ENCODE measurements at regions not wholly inside any gene's neighbourhood (a gene's known extent, or its start where the extent isn't known, plus 50 kb on each side); places are given as distances from the start of the nearest gene placed in this dataset.

DNA sequence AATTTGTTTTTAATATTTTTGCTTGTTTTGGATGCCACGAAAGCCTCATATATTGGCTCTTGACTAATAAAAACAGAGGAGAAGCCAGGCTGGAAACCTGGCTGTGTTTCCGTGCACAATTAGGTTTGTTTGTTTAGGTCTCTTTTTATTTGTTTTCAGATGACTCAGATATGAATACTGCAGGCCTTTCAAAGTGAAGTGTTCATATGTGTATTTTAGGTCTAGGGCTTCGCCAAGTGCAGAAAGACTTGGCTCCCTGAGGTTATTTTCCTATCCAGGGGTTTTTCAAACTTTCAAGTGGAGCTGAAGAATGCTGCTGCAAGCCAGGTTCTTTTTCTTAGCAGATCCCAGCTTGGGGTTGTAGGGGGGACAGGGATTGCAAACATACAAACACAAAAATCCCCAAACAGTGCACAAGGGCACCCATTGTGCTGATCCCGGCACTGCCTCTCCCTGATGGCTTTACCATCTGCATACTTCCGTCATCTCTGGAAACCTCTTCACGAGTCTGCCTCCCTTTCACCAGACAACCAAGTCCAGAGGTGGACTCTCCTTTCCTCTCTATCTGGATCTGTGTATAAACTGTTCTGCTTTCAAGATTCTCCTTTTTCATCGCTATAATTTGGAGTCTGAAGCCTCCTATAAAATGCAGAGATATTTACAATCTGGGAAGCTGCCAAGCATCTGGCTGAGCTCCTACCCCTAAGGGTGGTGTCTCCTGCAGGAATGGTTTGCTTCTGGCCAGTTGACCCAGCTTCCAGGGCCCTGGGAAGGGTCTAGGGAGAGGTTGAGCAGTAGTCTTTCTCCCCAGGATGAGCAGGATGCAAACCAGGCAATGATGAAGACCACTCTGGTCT is 108.6 kb downstream of the SMIM20 start:
- no peak for TF ChIP-seq CHD1 (IDR thresholded peaks at IDR 0.05; ENCODE audit: low read depth, low read length)
- no peak for TF ChIP-seq CHD2 (IDR thresholded peaks at IDR 0.05; ENCODE audit: borderline replicate concordance, low read depth, low read length)
- 35% methylated on average over 7 of the region's 7 CpGs for WGBS (ENCODE audit: insufficient coverage, insufficient replicate concordance, low lambda C conversion rate, missing lambda C conversion rate)
- Histone ChIP-seq H4K20me1 (ENCODE audit: control insufficient read depth, insufficient read depth) (no peaks in the 10 kb centered on the region), H3K79me2 (ENCODE audit: control insufficient read depth, insufficient read depth, low read length) (no peaks in the 10 kb centered on the region), H2AFZ (ENCODE audit: control insufficient read depth, low read depth, low read length) (no peak overlapping the region), H3K4me2 (ENCODE audit: control insufficient read depth, insufficient read depth) (no peak overlapping the region), H3K36me3 (ENCODE audit: control insufficient read depth in 2 of 2, insufficient read depth in 2 of 2, low read length in 1 of 2) (no peaks in the 10 kb centered on the region), H3K9ac (ENCODE audit: control insufficient read depth, insufficient read depth, low read length) (no peak overlapping the region), H3K27me3 (replicated peaks in 1 of 2; ENCODE audit: control insufficient read depth in 2 of 2, insufficient read depth in 2 of 2, low read length in 1 of 2) (peaks cover 0 to 4% of the 10 kb centered on the region in 2 experiments; a peak in 1 of 4 replicates), H3K9me3 (replicated peaks; ENCODE audit: control insufficient read depth, insufficient read depth, low read length) (peaks cover 3% of the 10 kb centered on the region; the same call in 1 of the 3 replicates), H3K4me3 (no peak overlapping the region), H3K4me1 (ENCODE audit: control insufficient read depth, insufficient read depth, low read length) (no peaks in the 10 kb centered on the region), H3K27ac (ENCODE audit: control insufficient read depth, insufficient read depth) (no peak overlapping the region)
- no TSS peak for BruUV-seq (replicated peaks)
- in situ Hi-C loops (cut with MboI) (loop anchor here (10.0 kb wide), 2 partner anchors 58 to 392 kb away; no protein-coding TSS in a partner anchor), intact Hi-C loops (cut with micrococcal nuclease; ENCODE audit: unreplicated experiment) (no loop called here)
- FAIRE-seq (no peak), ATAC-seq (no peak), DNase-seq (ENCODE audit: low read depth, low spot score) (no peak)
- ChIA-PET POLR2A (interaction anchor here (0.5 kb wide), 1 partner anchor 288 kb away, joined by 5 read pairs; no protein-coding TSS in a partner anchor), RAD21 (ENCODE audit: unreplicated experiment) (no interaction called here), SMC1A (ENCODE audit: uncharacterized antibody, unreplicated experiment) (interaction anchor here (0.5 kb wide), 1 partner anchor 409 kb away, joined by 3 read pairs; no protein-coding TSS in a partner anchor), CTCF (interaction anchor here (0.6 kb wide), 1 partner anchor 35 kb away, joined by 3 read pairs; no protein-coding TSS in a partner anchor)

DNA sequence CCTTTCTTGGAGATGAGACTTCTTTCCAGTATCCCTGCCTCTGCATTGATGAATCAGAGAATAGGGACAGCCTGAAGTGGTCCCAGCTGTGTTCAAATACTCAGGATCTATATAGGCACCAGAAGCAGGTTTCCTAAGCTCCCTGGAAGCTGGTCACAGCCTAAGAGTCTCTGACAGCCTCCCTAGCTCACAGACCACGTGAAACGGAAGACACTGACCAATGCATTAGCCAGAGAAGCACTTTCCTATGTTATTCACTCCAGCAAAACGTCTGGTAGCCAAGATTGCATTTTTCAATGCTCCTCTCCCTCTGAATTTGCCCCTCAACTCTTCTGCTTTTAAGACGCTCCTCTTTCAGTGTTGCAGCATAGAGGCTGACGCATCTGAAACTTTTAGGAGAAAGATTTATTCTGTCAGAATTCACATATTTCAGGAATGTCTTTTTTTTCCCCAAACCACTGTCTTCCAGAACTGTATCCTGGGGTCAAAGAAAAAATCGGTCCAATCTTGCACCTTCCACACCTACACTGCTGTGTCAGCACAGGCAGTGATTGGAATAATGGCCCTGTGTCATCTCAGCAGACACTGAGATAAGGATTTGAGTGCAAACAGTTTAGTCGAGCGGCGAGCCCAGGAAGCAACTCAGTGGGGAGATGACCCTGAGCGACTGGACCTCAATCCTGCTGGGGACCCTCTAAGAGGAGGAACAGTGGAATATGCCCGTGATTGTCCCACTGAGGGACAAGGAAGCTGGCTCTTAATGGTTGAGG is 109.4 kb downstream of the SMIM20 start:
- CTCF ChIA-PET: no interaction called here
- TF ChIP-seq RELA (IDR thresholded peaks at IDR 0.05; ENCODE audit: borderline replicate concordance, partially characterized antibody) (no peak), RAD51 (IDR thresholded peaks at IDR 0.05) (no peak), MTA2 (IDR thresholded peaks at IDR 0.05; ENCODE audit: low read depth) (no peak), TCF7 (IDR thresholded peaks at IDR 0.05; ENCODE audit: borderline replicate concordance) (no peak), GABPA (IDR thresholded peaks at IDR 0.05; ENCODE audit: low read depth) (no peak)
- TF ChIP-seq, protein P1, sequence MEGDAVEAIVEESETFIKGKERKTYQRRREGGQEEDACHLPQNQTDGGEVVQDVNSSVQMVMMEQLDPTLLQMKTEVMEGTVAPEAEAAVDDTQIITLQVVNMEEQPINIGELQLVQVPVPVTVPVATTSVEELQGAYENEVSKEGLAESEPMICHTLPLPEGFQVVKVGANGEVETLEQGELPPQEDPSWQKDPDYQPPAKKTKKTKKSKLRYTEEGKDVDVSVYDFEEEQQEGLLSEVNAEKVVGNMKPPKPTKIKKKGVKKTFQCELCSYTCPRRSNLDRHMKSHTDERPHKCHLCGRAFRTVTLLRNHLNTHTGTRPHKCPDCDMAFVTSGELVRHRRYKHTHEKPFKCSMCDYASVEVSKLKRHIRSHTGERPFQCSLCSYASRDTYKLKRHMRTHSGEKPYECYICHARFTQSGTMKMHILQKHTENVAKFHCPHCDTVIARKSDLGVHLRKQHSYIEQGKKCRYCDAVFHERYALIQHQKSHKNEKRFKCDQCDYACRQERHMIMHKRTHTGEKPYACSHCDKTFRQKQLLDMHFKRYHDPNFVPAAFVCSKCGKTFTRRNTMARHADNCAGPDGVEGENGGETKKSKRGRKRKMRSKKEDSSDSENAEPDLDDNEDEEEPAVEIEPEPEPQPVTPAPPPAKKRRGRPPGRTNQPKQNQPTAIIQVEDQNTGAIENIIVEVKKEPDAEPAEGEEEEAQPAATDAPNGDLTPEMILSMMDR (IDR thresholded peaks at IDR 0.05 in 2 of 3, conservative IDR thresholded peaks at IDR 0.05 in 1 of 3; ENCODE audit: control insufficient read depth in 2 of 3, extremely low read depth in 1 of 3, insufficient read depth in 1 of 3, low read depth in 3 of 3, low read length in 3 of 3): no peak
- TF ChIP-seq, protein P2, sequence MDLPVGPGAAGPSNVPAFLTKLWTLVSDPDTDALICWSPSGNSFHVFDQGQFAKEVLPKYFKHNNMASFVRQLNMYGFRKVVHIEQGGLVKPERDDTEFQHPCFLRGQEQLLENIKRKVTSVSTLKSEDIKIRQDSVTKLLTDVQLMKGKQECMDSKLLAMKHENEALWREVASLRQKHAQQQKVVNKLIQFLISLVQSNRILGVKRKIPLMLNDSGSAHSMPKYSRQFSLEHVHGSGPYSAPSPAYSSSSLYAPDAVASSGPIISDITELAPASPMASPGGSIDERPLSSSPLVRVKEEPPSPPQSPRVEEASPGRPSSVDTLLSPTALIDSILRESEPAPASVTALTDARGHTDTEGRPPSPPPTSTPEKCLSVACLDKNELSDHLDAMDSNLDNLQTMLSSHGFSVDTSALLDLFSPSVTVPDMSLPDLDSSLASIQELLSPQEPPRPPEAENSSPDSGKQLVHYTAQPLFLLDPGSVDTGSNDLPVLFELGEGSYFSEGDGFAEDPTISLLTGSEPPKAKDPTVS (IDR thresholded peaks at IDR 0.05; ENCODE audit: low read depth, low read length): no peak

More for the DNA sequence above, 109.4 kb downstream of the SMIM20 start:
- H3K4me1 ChIP-seq (ENCODE audit: control insufficient read depth, insufficient read depth, low read length): no peaks in the 10 kb centered on the region
- no peak for ATAC-seq
- no peak overlapping the region for H3K9ac ChIP-seq (ENCODE audit: control insufficient read depth, insufficient read depth, low read length)
- no peak overlapping the region for H3K4me2 ChIP-seq (ENCODE audit: control insufficient read depth, insufficient read depth)
- intact Hi-C loops (cut with micrococcal nuclease; ENCODE audit: unreplicated experiment): no loop called here
- no peaks in the 10 kb centered on the region for H3K36me3 ChIP-seq (ENCODE audit: control insufficient read depth in 2 of 2, insufficient read depth in 2 of 2, low read length in 1 of 2)
- no TSS peak for BruUV-seq (replicated peaks)
- no peaks in the 10 kb centered on the region for H3K79me2 ChIP-seq (ENCODE audit: control insufficient read depth, insufficient read depth, low read length)
- no peaks in the 10 kb centered on the region for H4K20me1 ChIP-seq (ENCODE audit: control insufficient read depth, insufficient read depth)
- peaks cover under 1% of the 10 kb centered on the region; the same call in 1 of the 3 replicates for H3K9me3 ChIP-seq (replicated peaks; ENCODE audit: control insufficient read depth, insufficient read depth, low read length)
- H3K27ac ChIP-seq (ENCODE audit: control insufficient read depth, insufficient read depth): no peak overlapping the region
- POLR2A ChIA-PET: interaction anchor here (0.5 kb wide), 1 partner anchor 287 kb away, joined by 5 read pairs; no protein-coding TSS in a partner anchor
- DNase-seq (ENCODE audit: low read depth, low spot score): no peak
- H3K27me3 ChIP-seq (replicated peaks in 1 of 2; ENCODE audit: control insufficient read depth in 2 of 2, insufficient read depth in 2 of 2, low read length in 1 of 2): peaks cover 0 to 4% of the 10 kb centered on the region in 2 experiments; a peak in 1 of 4 replicates
- H2AFZ ChIP-seq (ENCODE audit: control insufficient read depth, low read depth, low read length): no peak overlapping the region
- 36% methylated on average over 11 of the region's 11 CpGs for WGBS (ENCODE audit: insufficient coverage, insufficient replicate concordance, low lambda C conversion rate, missing lambda C conversion rate)
- SMC1A ChIA-PET (ENCODE audit: uncharacterized antibody, unreplicated experiment): no interaction called here
- H3K4me3 ChIP-seq: no peak overlapping the region
- RAD21 ChIA-PET (ENCODE audit: unreplicated experiment): no interaction called here
- FAIRE-seq: no peak
- in situ Hi-C loops (cut with MboI): loop anchor here (10.0 kb wide), 2 partner anchors 59 to 391 kb away; no protein-coding TSS in a partner anchor
